ENCODE measurements at regions not wholly inside any gene's neighbourhood (a gene's known extent, or its start where the extent isn't known, plus 50 kb on each side); places are given as distances from the start of the nearest gene placed in this dataset.

DNA sequence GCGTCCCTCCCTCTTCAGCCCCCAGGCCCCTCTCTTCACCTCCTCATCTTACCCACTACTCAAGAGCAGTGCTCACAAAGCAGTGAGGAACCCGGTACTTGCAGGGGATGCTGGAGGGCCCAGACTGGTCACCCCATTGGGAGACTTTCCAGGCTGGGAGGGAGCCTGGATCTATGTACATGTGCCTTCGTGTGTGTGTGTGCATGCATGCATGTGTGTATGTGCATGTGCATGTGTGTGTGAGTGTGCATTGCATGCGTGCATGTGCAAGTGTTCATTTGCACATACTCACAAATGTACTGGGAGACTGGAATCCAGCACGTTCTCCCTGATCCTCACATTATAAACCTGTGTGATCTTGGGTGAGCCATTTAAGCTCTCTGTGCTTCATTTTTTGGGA lies 696.0 kb upstream of the EEF2KMT start:
- intact Hi-C loops (cut with DNase I), result no loop called here
- Histone ChIP-seq H3K4me3 (no peak overlapping the region), H3K9me3 (no peaks in the 10 kb centered on the region), H3K27me3 (replicated peaks; ENCODE audit: insufficient read depth) (no peaks in the 10 kb centered on the region), H3K4me1 (replicated peaks) (no peaks in the 10 kb centered on the region), H3K27ac (no peak overlapping the region), H3K36me3 (no peaks in the 10 kb centered on the region)
- no peak for TF ChIP-seq POLR2A (IDR thresholded peaks at IDR 0.05)
- TF ChIP-seq CTCF (IDR thresholded peaks at IDR 0.05), result no peak
- no peak for TF ChIP-seq POLR2AphosphoS5 (IDR thresholded peaks at IDR 0.05)
- 74% methylated on average over 4 of the region's 5 CpGs for WGBS
- no peak for DNase-seq (ENCODE audit: low spot score)

DNA sequence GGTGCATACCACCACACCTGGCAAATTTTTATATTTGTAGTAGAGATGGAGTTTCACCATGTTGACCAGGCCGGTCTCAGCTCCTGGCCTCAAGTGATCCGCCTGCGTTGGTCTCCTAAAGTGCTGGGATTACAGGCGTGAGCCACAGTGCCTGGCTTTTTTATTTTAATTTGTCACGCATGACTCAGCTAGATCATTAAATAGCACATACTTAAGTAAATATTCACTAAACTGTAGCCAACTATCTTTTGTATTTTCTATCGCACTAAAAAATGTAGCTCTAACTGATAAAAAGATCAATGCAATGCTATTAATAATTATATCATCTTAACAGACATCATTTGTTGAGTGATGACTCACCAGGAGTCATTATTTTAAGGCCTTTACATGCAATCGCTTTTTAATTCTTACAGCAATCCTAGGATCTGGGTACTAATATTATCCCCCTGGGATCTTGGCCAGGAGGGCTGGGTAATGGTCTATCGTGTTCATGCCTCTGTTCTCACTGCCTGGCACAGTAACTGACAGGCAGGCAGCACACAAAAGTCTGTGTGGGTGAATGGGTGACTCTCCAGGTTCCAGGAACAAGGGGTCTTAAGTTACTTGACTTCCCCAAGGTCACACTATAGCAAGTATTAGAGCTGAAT lies 693.5 kb upstream of the EEF2KMT start:
- H3K4me1 ChIP-seq (replicated peaks), result no peaks in the 10 kb centered on the region
- no peaks in the 10 kb centered on the region for H3K9me3 ChIP-seq
- TF ChIP-seq CTCF (IDR thresholded peaks at IDR 0.05) (no peak), POLR2A (IDR thresholded peaks at IDR 0.05) (no peak), POLR2AphosphoS5 (IDR thresholded peaks at IDR 0.05) (no peak)
- no peaks in the 10 kb centered on the region for H3K36me3 ChIP-seq
- intact Hi-C loops (cut with DNase I), result no loop called here
- no peak for DNase-seq (ENCODE audit: low spot score)
- H3K27me3 ChIP-seq (replicated peaks; ENCODE audit: insufficient read depth), result no peaks in the 10 kb centered on the region
- WGBS, result 66% methylated on average over 7 of the region's 8 CpGs
- no peak overlapping the region for H3K27ac ChIP-seq
- H3K4me3 ChIP-seq, result no peak overlapping the region

GRCh38 chr16:5790512-5790911 lies 692.9 kb upstream of the EEF2KMT start:
- WGBS, result 61% methylated on average over 4 of the region's 4 CpGs
- intact Hi-C loops (cut with DNase I), result no loop called here
- Histone ChIP-seq H3K4me3 (no peak overlapping the region), H3K4me1 (replicated peaks) (no peaks in the 10 kb centered on the region), H3K36me3 (no peaks in the 10 kb centered on the region), H3K27me3 (replicated peaks; ENCODE audit: insufficient read depth) (no peaks in the 10 kb centered on the region), H3K9me3 (no peaks in the 10 kb centered on the region), H3K27ac (no peak overlapping the region)
- TF ChIP-seq CTCF (IDR thresholded peaks at IDR 0.05) (no peak), POLR2A (IDR thresholded peaks at IDR 0.05) (no peak), POLR2AphosphoS5 (IDR thresholded peaks at IDR 0.05) (no peak)
- no peak for DNase-seq (ENCODE audit: low spot score)

DNA sequence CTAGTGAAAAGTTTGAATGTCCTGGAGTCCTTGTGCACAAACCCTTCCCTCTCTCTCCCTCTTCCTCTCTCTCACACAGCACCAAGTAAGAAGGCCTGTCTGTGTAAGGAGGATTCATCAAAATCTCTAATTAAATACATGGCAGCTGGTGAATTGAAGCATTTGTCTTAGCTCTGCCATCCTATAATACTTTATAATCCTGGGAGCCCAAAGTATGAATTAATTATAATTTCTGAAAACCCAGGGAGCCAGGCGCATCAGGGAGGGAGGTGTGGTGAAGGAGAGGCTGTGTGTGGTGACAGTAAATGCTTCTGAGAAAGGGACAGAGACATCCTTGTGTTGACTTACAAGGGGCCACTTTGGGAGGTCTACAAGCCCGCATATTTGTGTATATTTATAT lies 691.4 kb upstream of the EEF2KMT start:
- TF ChIP-seq POLR2AphosphoS5 (IDR thresholded peaks at IDR 0.05), result no peak
- no peak for TF ChIP-seq POLR2A (IDR thresholded peaks at IDR 0.05)
- no peak for TF ChIP-seq CTCF (IDR thresholded peaks at IDR 0.05)
- WGBS, result 72% methylated on average over 2 of the region's 2 CpGs
- H3K27ac ChIP-seq, result no peak overlapping the region
- no peak for DNase-seq (ENCODE audit: low spot score)
- H3K36me3 ChIP-seq, result no peaks in the 10 kb centered on the region
- H3K27me3 ChIP-seq (replicated peaks; ENCODE audit: insufficient read depth), result no peaks in the 10 kb centered on the region
- H3K9me3 ChIP-seq, result no peaks in the 10 kb centered on the region
- no peak overlapping the region for H3K4me3 ChIP-seq
- H3K4me1 ChIP-seq (replicated peaks), result no peaks in the 10 kb centered on the region
- intact Hi-C loops (cut with DNase I), result no loop called here

DNA sequence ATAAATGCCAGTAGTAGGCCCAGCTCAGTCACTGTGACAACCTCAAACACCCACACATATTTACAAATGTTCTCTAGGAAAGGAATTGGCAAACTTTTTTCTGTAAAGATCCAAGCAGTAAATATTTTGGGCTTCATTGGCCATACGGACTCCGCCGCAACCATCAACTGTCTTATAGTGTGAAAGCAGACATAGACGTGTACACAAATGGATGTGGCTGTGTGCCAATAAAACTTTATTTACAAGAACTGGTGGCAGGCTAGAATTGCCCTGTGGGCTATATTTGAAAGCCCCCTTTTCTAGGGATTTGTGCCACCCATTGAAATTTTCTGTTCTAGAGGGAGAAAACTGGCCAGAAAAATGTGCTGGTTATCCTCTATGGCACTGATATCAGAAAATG lies 683.8 kb upstream of the EEF2KMT start:
- Histone ChIP-seq H3K27me3 (replicated peaks; ENCODE audit: insufficient read depth) (no peaks in the 10 kb centered on the region), H3K4me1 (replicated peaks) (no peaks in the 10 kb centered on the region), H3K9me3 (no peaks in the 10 kb centered on the region), H3K36me3 (no peaks in the 10 kb centered on the region), H3K27ac (no peak overlapping the region), H3K4me3 (no peak overlapping the region)
- no peak for DNase-seq (ENCODE audit: low spot score)
- WGBS, result 63% methylated on average over 4 of the region's 4 CpGs
- TF ChIP-seq CTCF (IDR thresholded peaks at IDR 0.05) (no peak), POLR2A (IDR thresholded peaks at IDR 0.05) (no peak), POLR2AphosphoS5 (IDR thresholded peaks at IDR 0.05) (no peak)
- intact Hi-C loops (cut with DNase I), result no loop called here
